ENCODE measurements at regions not wholly inside any gene's neighbourhood (a gene's known extent, or its start where the extent isn't known, plus 50 kb on each side); places are given as distances from the start of the nearest gene placed in this dataset.
"Not testable (repeated sequence)": the region's sequence is repeated elsewhere in the genome, so short reads cannot be mapped to it uniquely, and the experiment has no call there.

DNA sequence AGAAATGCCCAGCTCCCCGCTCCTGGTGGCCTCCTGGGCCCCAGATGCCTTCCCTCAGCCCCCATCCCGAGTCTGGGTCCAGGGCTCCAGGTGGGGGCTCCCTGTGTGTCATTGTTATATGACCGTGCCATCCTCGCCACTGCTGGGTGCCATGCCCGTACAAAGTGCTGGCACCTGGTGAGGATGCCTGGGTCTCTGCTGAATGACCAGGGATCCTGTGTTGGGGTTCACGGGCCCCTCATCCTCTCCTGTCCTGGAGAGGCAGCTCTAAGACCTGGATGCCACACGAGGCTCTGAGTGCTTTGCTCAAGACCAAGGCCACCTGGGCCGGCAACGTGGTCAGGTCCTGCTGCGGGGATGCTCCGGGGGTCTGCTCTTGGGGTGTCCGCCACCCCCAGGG is 206.5 kb downstream of the BANP start:
- H3K27me3 ChIP-seq (replicated peaks in 1 of 2; ENCODE audit: control insufficient read depth in 2 of 2, extremely low read depth in 1 of 2, insufficient read depth in 2 of 2, low read length in 1 of 2); ATAC-seq (replicated peaks in 1 of 4); H3K4me3 ChIP-seq (ENCODE audit: control insufficient read depth in 1 of 2, extremely low read depth in 1 of 2, low read length in 1 of 2); H3K4me3 Mint-ChIP-seq; H3K27ac ChIP-seq (ENCODE audit: low read length); POLR2A ChIA-PET; CTCF ChIA-PET; H3K9me3 Mint-ChIP-seq; H3K9me3 ChIP-seq; H3K27ac Mint-ChIP-seq; H3K4me1 Mint-ChIP-seq; DNase-seq; H3K36me3 ChIP-seq (ENCODE audit: control insufficient read depth in 2 of 2, extremely low read depth in 1 of 2, insufficient read depth in 1 of 2, low read length in 1 of 2); H3K4me1 ChIP-seq (ENCODE audit: control insufficient read depth in 1 of 2, extremely low read depth in 1 of 2, insufficient read depth in 2 of 2, low read length in 2 of 2); H3K36me3 Mint-ChIP-seq: not testable (repeated sequence)
- WGBS (ENCODE audit: insufficient coverage) = 20% methylated on average over 2 of the region's 12 CpGs
- peaks cover 0 to 15% of the 10 kb centered on the region in 2 donors for H3K27me3 Mint-ChIP-seq

DNA sequence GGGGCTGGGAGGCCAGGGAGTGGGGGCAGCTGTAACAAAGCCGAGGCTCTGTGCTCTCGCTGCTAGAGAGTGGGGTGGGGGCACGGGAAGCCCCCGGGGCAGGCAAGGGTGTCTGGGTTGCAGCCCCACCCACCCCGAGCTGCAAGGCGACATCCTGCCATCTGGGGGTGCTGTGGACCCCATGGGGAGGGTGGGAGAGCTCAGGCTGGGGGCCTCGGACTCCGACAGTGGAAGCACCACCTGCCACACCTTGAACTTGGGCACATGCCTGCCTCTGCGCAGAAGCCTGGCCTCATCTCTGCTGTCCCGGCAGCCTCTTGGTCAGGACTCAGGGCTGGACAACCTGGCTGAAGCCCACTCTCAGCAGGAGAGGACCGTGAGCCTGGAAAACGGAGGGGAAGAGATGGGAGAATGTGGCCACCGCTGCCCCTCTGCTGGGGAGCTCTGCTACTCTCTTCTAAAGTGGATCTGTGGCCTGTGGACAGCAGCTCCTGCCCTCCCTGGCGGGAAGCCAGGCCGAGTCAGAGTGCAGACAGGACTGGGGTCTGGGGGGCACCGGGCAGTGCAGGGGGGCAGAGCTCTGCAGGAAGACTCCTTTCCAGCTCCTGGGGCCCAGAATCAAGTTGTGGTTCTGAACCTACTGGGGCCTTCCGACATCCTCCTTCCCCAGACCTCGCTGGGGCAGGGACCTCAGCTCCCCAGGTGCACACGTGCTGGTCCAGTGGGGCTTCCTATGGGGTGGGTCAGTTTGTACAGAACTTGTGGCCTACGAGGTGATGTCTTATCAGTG is 207.2 kb downstream of the BANP start:
- POLR2A ChIA-PET; DNase-seq; H3K27ac ChIP-seq (ENCODE audit: low read length); H3K36me3 Mint-ChIP-seq; CTCF ChIA-PET; H3K9me3 Mint-ChIP-seq; H3K4me1 Mint-ChIP-seq; H3K27me3 ChIP-seq (replicated peaks in 1 of 2; ENCODE audit: control insufficient read depth in 2 of 2, extremely low read depth in 1 of 2, insufficient read depth in 2 of 2, low read length in 1 of 2); H3K27ac Mint-ChIP-seq; H3K4me1 ChIP-seq (ENCODE audit: control insufficient read depth in 1 of 2, extremely low read depth in 1 of 2, insufficient read depth in 2 of 2, low read length in 2 of 2); H3K4me3 ChIP-seq (ENCODE audit: control insufficient read depth in 1 of 2, extremely low read depth in 1 of 2, low read length in 1 of 2); H3K36me3 ChIP-seq (ENCODE audit: control insufficient read depth in 2 of 2, extremely low read depth in 1 of 2, insufficient read depth in 1 of 2, low read length in 1 of 2); H3K4me3 Mint-ChIP-seq; H3K9me3 ChIP-seq; ATAC-seq (replicated peaks in 1 of 4): not testable (repeated sequence)
- peaks cover 0 to 15% of the 10 kb centered on the region in 2 donors for H3K27me3 Mint-ChIP-seq
- WGBS (ENCODE audit: insufficient coverage) = 49% methylated on average over 10 of the region's 20 CpGs

DNA sequence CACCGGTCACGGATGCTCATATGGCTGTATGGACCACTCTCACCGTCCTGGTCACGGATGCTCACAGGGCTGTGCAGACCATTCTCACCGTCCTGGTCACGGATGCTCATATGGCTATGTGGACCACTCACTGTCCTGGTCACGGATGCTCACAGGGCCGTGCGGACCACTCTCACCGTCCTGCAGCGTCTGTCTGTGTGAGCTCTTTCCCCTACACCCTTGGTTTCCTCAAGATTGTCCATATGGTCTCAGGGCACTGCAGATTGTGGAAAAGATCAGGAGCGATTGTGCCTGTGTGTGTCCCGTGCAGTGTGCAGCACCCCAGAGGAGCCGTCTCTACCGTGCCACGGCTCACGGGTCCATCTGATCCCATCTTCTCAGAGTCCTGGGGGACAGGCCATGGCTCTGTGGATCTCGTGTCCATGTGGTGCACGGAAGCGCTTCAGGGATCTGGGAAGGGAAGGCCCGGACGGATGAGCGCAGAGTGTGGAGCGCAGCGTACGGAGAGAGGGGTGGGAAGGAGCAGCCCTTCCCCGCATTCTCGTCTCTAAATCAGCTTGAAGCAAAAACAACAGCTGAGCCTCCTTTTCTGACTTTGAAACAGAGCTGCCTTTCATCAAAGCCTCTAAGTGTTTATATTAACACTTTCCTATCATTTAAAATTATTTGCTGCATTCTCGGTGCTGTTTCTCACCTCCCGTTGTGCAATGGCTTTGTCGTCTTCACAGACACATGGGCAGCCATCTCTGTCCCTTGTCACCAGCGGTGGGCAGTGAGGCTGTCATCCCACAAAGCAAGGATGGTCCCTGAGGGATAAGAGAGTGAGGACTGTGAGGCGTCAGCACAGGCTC is 208.0 kb downstream of the BANP start:
- POLR2A ChIA-PET; H3K27me3 ChIP-seq (replicated peaks in 1 of 2; ENCODE audit: control insufficient read depth in 2 of 2, extremely low read depth in 1 of 2, insufficient read depth in 2 of 2, low read length in 1 of 2); H3K9me3 ChIP-seq; DNase-seq; H3K4me1 ChIP-seq (ENCODE audit: control insufficient read depth in 1 of 2, extremely low read depth in 1 of 2, insufficient read depth in 2 of 2, low read length in 2 of 2); CTCF ChIA-PET; H3K36me3 Mint-ChIP-seq; H3K4me3 Mint-ChIP-seq; H3K27ac ChIP-seq (ENCODE audit: low read length); H3K27ac Mint-ChIP-seq; ATAC-seq (replicated peaks in 1 of 4); H3K36me3 ChIP-seq (ENCODE audit: control insufficient read depth in 2 of 2, extremely low read depth in 1 of 2, insufficient read depth in 1 of 2, low read length in 1 of 2); H3K4me1 Mint-ChIP-seq; H3K4me3 ChIP-seq (ENCODE audit: control insufficient read depth in 1 of 2, extremely low read depth in 1 of 2, low read length in 1 of 2); H3K9me3 Mint-ChIP-seq: not testable (repeated sequence)
- WGBS (ENCODE audit: insufficient coverage) = 84% methylated on average over 14 of the region's 33 CpGs
- H3K27me3 Mint-ChIP-seq = peaks cover 4 to 17% of the 10 kb centered on the region in 2 donors

DNA sequence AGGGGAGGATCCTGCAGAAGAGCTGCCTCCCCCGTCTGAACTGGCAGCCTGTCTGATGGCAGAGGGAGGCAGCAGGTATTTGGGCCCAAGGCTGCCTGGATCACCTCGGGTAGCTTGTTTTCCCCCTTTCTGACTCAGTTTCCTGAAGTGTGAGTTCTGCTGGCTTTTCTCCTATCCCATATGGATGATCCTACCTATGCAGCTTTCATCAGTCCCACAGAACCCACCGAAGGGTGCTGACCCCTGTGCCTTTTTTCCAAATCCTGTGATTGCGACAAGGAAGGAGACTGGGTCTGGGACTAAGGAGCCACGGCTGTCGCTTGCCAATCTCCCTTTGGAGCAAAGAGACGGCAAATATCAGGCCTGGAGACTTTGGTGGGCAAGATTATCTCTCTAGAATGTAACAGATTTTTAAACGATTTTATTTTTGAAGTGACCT is 208.7 kb downstream of the BANP start:
- H3K27me3 ChIP-seq (replicated peaks in 1 of 2; ENCODE audit: control insufficient read depth in 2 of 2, extremely low read depth in 1 of 2, insufficient read depth in 2 of 2, low read length in 1 of 2); H3K4me3 Mint-ChIP-seq; H3K36me3 ChIP-seq (ENCODE audit: control insufficient read depth in 2 of 2, extremely low read depth in 1 of 2, insufficient read depth in 1 of 2, low read length in 1 of 2); ATAC-seq (replicated peaks in 1 of 4); H3K9me3 Mint-ChIP-seq; DNase-seq; H3K27ac ChIP-seq (ENCODE audit: low read length); H3K4me1 ChIP-seq (ENCODE audit: control insufficient read depth in 1 of 2, extremely low read depth in 1 of 2, insufficient read depth in 2 of 2, low read length in 2 of 2); H3K27ac Mint-ChIP-seq; CTCF ChIA-PET; H3K4me1 Mint-ChIP-seq; H3K9me3 ChIP-seq; H3K36me3 Mint-ChIP-seq; POLR2A ChIA-PET; H3K4me3 ChIP-seq (ENCODE audit: control insufficient read depth in 1 of 2, extremely low read depth in 1 of 2, low read length in 1 of 2): not testable (repeated sequence)
- 70% methylated on average over 2 of the region's 8 CpGs for WGBS (ENCODE audit: insufficient coverage)
- peaks cover 5 to 17% of the 10 kb centered on the region in 2 donors for H3K27me3 Mint-ChIP-seq

DNA sequence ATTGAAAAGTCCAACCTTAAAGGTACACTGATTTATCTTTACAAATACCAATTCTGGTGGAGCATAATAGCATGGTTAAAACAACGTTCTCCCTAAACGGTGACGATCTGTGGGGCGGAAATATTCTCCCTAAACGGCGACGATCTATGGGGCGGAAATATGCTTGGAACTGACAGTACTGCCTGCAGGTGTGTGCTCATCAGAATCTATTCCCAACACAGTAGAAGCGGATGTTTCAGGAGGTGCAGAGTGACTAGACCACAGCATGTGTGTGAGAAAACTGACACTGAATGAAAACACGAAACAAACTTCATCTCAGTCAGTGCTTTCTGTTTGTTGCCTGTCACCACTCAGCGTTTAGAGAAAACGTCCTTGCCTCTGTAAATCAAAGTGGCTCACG is 210.0 kb downstream of the BANP start:
- CTCF ChIA-PET; H3K9me3 ChIP-seq; H3K4me1 ChIP-seq (ENCODE audit: control insufficient read depth in 1 of 2, extremely low read depth in 1 of 2, insufficient read depth in 2 of 2, low read length in 2 of 2); DNase-seq; H3K27me3 ChIP-seq (replicated peaks in 1 of 2; ENCODE audit: control insufficient read depth in 2 of 2, extremely low read depth in 1 of 2, insufficient read depth in 2 of 2, low read length in 1 of 2); H3K4me3 ChIP-seq (ENCODE audit: control insufficient read depth in 1 of 2, extremely low read depth in 1 of 2, low read length in 1 of 2); H3K4me3 Mint-ChIP-seq; H3K9me3 Mint-ChIP-seq; ATAC-seq (replicated peaks in 1 of 4); H3K27ac Mint-ChIP-seq; H3K27ac ChIP-seq (ENCODE audit: low read length); H3K36me3 Mint-ChIP-seq; POLR2A ChIA-PET; H3K36me3 ChIP-seq (ENCODE audit: control insufficient read depth in 2 of 2, extremely low read depth in 1 of 2, insufficient read depth in 1 of 2, low read length in 1 of 2); H3K4me1 Mint-ChIP-seq: not testable (repeated sequence)
- peaks cover 5 to 14% of the 10 kb centered on the region in 2 donors for H3K27me3 Mint-ChIP-seq
- 88% methylated on average over 3 of the region's 13 CpGs for WGBS (ENCODE audit: insufficient coverage)

- H3K27ac Mint-ChIP-seq; H3K27ac ChIP-seq (ENCODE audit: low read length); H3K4me1 Mint-ChIP-seq; H3K9me3 Mint-ChIP-seq; H3K9me3 ChIP-seq; H3K4me1 ChIP-seq (ENCODE audit: control insufficient read depth in 1 of 2, extremely low read depth in 1 of 2, insufficient read depth in 2 of 2, low read length in 2 of 2); DNase-seq; H3K36me3 ChIP-seq (ENCODE audit: control insufficient read depth in 2 of 2, extremely low read depth in 1 of 2, insufficient read depth in 1 of 2, low read length in 1 of 2); ATAC-seq (replicated peaks in 1 of 4); CTCF ChIA-PET; H3K36me3 Mint-ChIP-seq; H3K4me3 ChIP-seq (ENCODE audit: control insufficient read depth in 1 of 2, extremely low read depth in 1 of 2, low read length in 1 of 2); H3K27me3 ChIP-seq (replicated peaks in 1 of 2; ENCODE audit: control insufficient read depth in 2 of 2, extremely low read depth in 1 of 2, insufficient read depth in 2 of 2, low read length in 1 of 2); POLR2A ChIA-PET; H3K4me3 Mint-ChIP-seq: not testable (repeated sequence)
- peaks cover 5 to 13% of the 10 kb centered on the region in 2 donors for H3K27me3 Mint-ChIP-seq
- 94% methylated on average over 7 of the region's 10 CpGs for WGBS (ENCODE audit: insufficient coverage)
Observed at GRCh38 chr16:88161623-88162275, 210.5 kb downstream of the BANP start.

All from T-cell (primary cell).